Fibroblast of skin of left quadriceps (primary cell): ENCODE measurements at regions not wholly inside any gene's neighbourhood (a gene's known extent, or its start where the extent isn't known, plus 50 kb on each side); places are given as distances from the start of the nearest gene placed in this dataset.

Experiments used
- DNase-seq, 2 experiments: peaks; one replicate each; pipeline ENCODE4 v3.0.0-alpha.2; 2013; ENCODE audit warnings: low read depth in 2 of 2

GRCh38 chr22:47801541-47802245, 1039.2 kb downstream of the TBC1D22A start:
- DNase-seq: no peak

DNA sequence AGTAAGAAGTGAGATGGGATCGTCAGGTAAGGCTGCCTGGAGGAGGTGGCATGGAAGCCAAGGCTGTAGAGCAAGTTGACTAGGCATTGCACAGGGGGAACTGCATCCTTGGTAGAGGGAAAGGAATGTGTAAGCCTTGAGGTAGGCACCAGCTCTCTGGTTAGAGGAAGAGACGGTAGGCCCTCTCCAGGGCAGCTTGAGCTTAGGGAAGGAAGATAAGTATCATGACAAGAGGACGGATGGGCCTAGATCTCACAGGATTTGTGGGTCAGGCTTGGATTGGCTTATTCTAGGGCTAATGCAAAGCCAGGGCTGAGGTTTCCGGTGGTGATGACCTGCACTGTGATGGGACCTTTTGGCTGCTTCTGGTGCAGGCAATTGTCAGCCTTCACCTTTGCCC, 1035.8 kb downstream of the TBC1D22A start:
- DNase-seq: no peak

GRCh38 chr22:47797342-47797945, 1035.0 kb downstream of the TBC1D22A start:
- DNase-seq: no peak

DNA sequence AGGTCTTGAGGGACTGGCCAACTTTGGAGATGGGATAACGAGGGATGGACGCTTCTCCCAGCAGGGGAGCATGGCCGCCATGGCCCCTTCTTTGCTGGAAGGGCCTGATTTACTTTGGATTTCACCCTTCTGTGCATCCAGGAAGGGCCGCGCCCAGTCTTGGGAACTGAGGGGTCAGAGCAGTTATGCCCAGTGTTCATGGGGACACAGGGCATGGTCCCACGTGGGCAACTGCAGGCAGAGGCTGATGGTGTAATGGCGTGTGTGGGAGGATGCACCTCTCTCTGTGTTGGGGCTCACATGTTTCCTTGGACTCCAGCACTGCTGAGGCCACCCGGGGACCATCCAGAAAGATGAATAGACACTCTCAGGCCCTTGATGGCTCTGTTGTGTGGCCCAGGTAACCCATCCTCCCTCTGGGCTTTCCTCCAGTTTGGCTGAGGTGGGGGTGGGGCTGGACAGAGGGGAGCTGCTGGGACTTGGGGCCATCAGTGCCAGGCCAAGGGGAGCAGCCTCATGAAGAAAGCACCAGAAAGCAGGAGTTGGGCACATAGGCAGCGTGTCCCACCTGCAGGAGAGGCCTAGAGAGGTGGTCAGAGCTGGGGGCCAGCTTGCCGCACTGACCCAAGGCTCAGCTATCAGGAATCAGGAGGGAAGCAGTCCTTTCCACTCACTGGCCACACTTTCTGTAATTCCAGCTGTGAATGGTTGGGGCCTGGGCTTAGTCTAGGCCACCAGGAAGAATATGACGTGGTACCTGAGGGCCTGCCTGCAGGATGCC, 1033.9 kb downstream of the TBC1D22A start:
- no peak for DNase-seq

- no peak for DNase-seq
Measured at GRCh38 chr22:47795477-47796127, 1033.2 kb downstream of the TBC1D22A start.

DNA sequence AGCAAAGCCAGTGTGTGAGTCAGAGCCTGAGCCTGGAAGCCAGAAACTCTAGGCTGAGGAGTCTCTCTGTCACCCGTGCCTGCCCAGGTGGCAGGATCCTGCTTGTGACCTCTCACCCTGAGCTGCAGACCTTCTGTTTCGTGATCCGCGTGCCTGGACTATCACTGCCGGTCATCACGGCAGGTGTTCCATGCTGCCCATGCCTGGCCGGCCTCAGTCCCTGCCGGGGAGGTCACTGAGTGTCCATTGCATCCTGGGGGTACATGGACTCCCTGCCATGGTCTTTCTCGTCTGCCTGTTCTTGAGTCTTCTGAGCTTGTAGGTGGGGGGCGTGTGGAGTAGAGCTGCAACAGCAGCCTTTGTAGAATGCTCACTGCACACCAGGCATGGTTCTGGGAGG, 1032.4 kb downstream of the TBC1D22A start:
- no peak for DNase-seq

GRCh38 chr22:47793304-47794101, 1031.1 kb downstream of the TBC1D22A start:
- no peak for DNase-seq

DNA sequence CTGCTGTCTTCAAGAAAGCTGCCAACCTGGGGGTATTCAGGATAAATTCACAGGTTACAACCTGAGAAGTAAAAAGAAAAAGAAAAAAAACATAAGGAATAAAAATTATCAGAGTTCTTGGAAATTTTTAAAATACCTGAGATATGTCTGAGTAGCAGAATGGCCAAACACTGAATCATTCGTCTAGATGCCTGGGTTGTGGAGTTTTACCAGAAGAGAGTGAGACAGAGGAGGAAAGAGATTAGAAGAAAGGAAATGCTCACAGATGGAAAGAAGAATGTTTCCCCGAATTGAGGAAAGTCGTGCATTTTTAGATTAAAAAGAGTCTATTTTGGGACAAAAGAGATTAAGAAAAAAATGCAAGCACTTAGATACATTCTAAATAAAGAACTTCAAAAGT, 1026.7 kb downstream of the TBC1D22A start:
- no peak for DNase-seq

- no peak for DNase-seq
Measured at GRCh38 chr22:47788461-47788860, 1026.0 kb downstream of the TBC1D22A start.

DNA sequence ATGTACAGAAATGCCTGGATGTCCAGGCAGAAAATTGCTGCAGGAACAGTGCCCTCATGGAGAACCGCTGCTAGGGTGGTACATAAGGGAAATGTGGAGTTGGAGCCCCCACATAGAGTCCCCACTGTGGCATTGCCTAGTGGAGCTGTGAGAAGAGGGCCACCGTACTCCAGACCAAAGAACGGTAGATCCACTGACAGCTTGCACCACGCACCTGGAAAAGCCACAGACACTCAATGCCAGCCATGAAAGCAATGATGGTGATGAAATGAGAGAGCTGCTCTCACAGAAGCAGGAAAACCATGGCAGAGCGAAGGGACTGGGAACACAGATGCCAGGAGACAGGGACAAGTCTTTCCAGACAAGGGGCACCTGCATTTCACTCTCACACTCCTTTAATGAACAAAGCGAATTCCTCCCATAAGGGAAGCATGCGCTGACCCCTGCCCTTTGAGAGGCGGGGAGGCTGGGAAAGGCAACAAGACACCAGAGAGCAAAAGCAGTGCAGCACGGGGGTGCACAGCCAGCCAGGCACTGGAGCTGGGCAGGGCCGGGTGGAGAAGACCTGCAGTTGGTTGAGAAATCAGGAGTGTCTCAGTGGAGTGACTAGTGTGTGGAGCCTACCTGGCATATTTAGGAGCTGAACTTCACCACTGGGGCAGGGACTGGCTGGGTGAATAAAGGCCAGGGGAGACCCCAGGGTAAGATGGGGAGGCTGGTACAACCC, 1025.2 kb downstream of the TBC1D22A start:
- no peak for DNase-seq

GRCh38 chr22:47786650-47787290, 1024.3 kb downstream of the TBC1D22A start:
- no peak for DNase-seq

- no peak for DNase-seq
Measured at GRCh38 chr22:47784991-47785390, 1022.5 kb downstream of the TBC1D22A start.

DNA sequence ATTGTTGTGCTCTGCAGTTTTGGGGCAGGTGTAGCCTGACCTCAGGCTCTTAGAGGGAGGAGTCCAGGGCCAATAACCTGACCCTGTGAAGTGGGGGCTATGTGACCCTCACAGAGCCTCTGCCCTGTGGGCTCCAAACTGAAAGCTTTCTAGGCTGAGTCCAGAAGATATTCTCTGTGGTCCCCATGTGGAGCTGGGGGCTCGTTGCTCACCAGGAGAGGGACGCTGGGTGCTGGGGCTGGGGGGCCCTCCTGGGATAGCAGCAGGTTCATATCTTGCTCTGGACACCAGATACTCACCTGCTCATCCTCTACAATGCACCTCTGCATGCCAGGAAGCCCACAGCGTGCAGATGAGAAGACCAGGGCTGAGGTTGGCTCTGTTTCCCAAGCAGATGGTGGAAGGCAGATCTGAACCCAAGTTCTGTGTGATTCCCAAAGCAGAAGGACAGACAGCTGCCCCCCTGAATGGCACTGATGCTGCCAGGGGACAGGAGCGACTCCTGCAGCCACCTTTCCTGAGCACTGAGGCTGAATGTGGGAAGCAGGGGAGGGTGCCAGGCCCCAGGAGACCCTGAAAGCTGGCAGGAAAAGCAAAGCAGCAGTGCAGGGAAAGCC, 1022.0 kb downstream of the TBC1D22A start:
- DNase-seq: no peak

DNA sequence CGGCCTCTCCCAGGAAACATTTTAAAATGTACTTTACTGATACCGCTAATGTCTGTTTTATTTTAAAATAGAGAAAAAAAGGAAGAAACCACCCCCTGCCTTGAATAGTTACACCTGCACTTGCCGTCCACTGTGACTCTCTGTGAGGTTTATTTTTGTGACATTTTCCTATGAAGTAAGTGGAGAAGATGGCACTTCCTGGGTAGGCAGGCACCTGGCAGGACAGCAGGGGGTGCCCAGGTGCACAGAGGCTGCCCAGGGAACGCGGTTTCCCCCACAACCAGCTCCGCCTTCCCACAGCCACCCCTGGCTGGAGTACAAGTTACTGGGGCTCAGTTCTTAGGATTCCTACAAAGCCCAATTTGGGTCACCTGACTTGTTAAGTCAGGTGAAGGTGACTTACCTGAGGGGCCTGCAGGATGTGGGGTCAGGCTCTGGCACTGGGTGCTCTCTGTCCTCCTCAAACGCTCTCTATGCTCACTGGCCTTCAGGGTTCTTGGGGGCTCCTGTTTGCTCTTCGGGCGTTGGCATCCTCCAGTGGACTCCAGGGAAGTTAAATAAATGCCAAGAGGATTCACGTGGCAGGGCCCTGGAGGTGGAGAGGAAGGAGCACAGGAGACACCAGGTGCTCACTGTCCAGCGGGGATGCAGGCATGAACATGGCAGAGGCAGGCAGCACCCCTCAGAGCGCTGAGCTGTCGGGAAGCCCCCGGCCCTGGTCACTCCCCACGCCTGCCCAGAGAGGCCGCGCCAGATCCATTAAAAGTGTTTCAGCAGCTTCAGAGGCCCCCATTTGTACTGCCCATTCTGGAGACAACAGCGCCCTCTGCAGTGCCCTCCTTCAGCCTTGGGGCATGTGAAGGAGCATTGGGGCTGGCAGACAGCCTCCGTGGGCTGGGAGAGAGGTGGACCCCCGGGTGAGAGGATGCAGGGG, 1021.2 kb downstream of the TBC1D22A start:
- no peak for DNase-seq

DNA sequence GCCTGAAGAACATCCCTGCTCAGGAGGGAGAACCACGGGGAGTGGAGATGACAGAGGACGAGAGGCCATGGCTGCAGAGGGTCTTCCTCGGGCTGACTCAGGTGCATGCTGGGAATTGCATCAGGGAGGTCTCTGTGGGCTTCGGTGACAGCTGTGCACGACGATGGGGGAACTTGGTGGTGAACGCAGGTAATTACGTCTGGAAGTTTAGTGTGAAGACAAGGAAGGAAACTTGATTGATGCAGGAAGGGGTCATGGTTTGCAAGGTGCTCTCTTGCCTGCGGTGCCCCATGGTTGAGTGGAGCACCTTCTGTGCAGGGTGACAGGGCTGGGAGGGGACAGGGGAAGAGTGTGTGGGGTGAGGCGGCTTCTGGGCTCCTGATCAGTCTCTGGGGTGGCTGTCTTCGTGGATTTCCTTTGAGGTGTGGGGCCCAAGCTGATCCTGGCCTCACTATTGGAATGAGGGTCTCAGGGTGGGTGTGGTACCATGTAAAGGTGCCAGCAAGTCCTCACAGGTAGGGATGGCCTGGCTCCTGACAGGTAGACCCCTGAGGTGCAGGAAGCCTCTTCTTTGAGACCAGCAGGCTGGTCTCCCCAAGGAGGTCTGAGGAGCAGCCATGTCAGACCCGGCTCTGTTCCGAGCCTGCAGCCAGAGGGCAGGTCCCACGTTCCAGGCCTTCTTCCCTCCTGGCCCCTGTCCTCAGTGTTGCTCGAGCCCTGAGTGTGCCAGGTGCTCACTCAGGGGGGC, 1020.1 kb downstream of the TBC1D22A start:
- DNase-seq: no peak

GRCh38 chr22:47781427-47782111, 1019.1 kb downstream of the TBC1D22A start:
- DNase-seq: no peak

DNA sequence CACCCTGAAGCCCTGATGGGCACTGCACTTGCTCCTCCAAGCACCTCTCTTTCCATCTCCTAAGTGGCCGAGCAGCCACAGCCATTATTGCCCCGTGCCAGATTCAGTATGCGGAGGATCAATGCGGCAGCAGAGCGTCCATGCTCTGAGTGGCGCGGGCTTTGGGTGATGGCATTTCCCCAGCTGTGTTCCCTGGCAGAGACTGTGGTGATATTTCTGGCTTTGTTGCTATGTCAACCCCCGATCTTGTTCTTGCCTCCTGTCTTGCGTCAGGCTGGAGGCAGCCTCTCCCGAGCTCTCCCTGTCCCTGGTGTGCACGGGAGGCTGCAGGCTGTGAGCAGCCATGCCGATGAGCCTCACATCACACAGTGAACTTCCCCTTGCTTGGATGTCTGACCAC, 1018.6 kb downstream of the TBC1D22A start:
- DNase-seq: no peak
